PFSK-1 (cell line): ENCODE measurements at regions not wholly inside any gene's neighbourhood (a gene's known extent, or its start where the extent isn't known, plus 50 kb on each side); places are given as distances from the start of the nearest gene placed in this dataset.

Experiments used
- FOXP2 ChIP-seq: optimal IDR thresholded peaks from 2 replicates; pipeline ENCODE3; 2011; ENCODE audit warnings: borderline replicate concordance, control low read depth, inconsistent platforms; ENCODE audit not compliant: insufficient read depth; ENCODE audit errors: extremely low read length, extremely low read depth
- POLR2AphosphoS5 ChIP-seq: IDR thresholded peaks from 2 replicates; pipeline ENCODE4 v1.6.1; 2012; ENCODE audit warnings: low read depth, mild to moderate bottlenecking, control low read depth, low read length, moderate library complexity
- TAF1 ChIP-seq: IDR thresholded peaks from 2 replicates; pipeline ENCODE4 v1.6.1; 2012; ENCODE audit warnings: low read length, control low read depth, borderline replicate concordance; ENCODE audit not compliant: insufficient read depth
- TF ChIP-seq, protein P1 (sequence below), 2 experiments: IDR thresholded peaks; 2 replicates each; pipeline versions ENCODE4 v1.6.1 to v1.8.0; 2011 to 2012; ENCODE audit warnings: low read depth in 2 of 2, low read length in 2 of 2, control low read depth in 1 of 2, inconsistent platforms in 1 of 2, mild to moderate bottlenecking in 1 of 2, moderate library complexity in 1 of 2; ENCODE audit not compliant: insufficient read depth in 1 of 2

DNA sequence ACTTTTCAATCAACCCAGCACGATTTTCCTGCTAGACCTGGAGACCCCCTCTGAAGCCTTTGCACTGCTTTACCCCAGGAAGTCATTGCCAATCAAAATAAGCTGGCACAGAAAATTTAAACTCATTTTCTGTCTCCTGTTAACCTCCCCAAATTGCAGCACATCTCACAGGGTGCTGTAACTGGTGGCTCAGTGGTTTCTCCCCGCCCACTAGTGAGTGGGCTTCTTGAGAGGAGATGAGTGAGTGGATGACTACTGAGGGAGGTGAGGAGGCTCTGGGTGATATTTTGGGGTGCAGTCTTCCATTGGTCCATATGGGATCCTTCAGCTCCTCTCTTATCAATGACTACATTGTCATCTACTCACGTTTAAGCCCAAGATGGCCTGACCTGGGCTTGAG lies 239.8 kb upstream of the HS6ST1 start:
- no peak for TF ChIP-seq POLR2AphosphoS5
- TF ChIP-seq, protein P1, sequence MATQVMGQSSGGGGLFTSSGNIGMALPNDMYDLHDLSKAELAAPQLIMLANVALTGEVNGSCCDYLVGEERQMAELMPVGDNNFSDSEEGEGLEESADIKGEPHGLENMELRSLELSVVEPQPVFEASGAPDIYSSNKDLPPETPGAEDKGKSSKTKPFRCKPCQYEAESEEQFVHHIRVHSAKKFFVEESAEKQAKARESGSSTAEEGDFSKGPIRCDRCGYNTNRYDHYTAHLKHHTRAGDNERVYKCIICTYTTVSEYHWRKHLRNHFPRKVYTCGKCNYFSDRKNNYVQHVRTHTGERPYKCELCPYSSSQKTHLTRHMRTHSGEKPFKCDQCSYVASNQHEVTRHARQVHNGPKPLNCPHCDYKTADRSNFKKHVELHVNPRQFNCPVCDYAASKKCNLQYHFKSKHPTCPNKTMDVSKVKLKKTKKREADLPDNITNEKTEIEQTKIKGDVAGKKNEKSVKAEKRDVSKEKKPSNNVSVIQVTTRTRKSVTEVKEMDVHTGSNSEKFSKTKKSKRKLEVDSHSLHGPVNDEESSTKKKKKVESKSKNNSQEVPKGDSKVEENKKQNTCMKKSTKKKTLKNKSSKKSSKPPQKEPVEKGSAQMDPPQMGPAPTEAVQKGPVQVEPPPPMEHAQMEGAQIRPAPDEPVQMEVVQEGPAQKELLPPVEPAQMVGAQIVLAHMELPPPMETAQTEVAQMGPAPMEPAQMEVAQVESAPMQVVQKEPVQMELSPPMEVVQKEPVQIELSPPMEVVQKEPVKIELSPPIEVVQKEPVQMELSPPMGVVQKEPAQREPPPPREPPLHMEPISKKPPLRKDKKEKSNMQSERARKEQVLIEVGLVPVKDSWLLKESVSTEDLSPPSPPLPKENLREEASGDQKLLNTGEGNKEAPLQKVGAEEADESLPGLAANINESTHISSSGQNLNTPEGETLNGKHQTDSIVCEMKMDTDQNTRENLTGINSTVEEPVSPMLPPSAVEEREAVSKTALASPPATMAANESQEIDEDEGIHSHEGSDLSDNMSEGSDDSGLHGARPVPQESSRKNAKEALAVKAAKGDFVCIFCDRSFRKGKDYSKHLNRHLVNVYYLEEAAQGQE (IDR thresholded peaks at IDR 0.05; ENCODE audit: insufficient read depth in 1 of 2, low read depth in 2 of 2, low read length in 2 of 2) = no peak
- no peak for TF ChIP-seq TAF1
- no peak for TF ChIP-seq FOXP2
